ENCODE measurements at regions not wholly inside any gene's neighbourhood (a gene's known extent, or its start where the extent isn't known, plus 50 kb on each side); places are given as distances from the start of the nearest gene placed in this dataset.

GRCh38 chr10:33838731-33839130, 504.3 kb upstream of the NRP1 start:
- Histone ChIP-seq H3K9me3 (no peaks in the 10 kb centered on the region), H3K36me3 (no peaks in the 10 kb centered on the region), H3K4me3 (no peak overlapping the region), H3K27me3 (no peaks in the 10 kb centered on the region), H3K4me1 (no peaks in the 10 kb centered on the region), H3K27ac (no peak overlapping the region)
- FAIRE-seq = no peak
- no peak for DNase-seq
- ATAC-seq = no peak
- no peak for TF ChIP-seq CTCF (IDR thresholded peaks at IDR 0.05)
- 74 to 85% methylated on average over 3 of the region's 3 CpGs for WGBS, 2 donors
- intact Hi-C loops (cut with DNase I) = no loop called here

GRCh38 chr10:33837736-33838135, 503.3 kb upstream of the NRP1 start:
- Histone ChIP-seq H3K4me3 (no peak overlapping the region), H3K27ac (no peak overlapping the region), H3K36me3 (no peaks in the 10 kb centered on the region), H3K4me1 (no peaks in the 10 kb centered on the region), H3K9me3 (no peaks in the 10 kb centered on the region), H3K27me3 (no peaks in the 10 kb centered on the region)
- no peak for DNase-seq
- no peak for FAIRE-seq
- intact Hi-C loops (cut with DNase I) = no loop called here
- TF ChIP-seq CTCF (IDR thresholded peaks at IDR 0.05) = no peak
- no peak for ATAC-seq
- 73 to 79% methylated on average over 6 of the region's 6 CpGs for WGBS, 2 donors

GRCh38 chr10:33835556-33835955, 501.1 kb upstream of the NRP1 start:
- no peak for TF ChIP-seq CTCF (IDR thresholded peaks at IDR 0.05)
- no peak overlapping the region for H3K4me3 ChIP-seq
- intact Hi-C loops (cut with DNase I) = no loop called here
- H3K9me3 ChIP-seq = no peaks in the 10 kb centered on the region
- no peaks in the 10 kb centered on the region for H3K36me3 ChIP-seq
- H3K27me3 ChIP-seq = no peaks in the 10 kb centered on the region
- WGBS, 2 donors = 68 to 77% methylated on average over 1 of the region's 1 CpG
- no peak for ATAC-seq
- no peak for FAIRE-seq
- DNase-seq = no peak
- no peak overlapping the region for H3K27ac ChIP-seq
- H3K4me1 ChIP-seq = no peaks in the 10 kb centered on the region

GRCh38 chr10:33833566-33833965, 499.1 kb upstream of the NRP1 start:
- intact Hi-C loops (cut with DNase I) = no loop called here
- no peak overlapping the region for H3K27ac ChIP-seq
- no peak for ATAC-seq

More at GRCh38 chr10:33833566-33833965, 499.1 kb upstream of the NRP1 start:
- no peaks in the 10 kb centered on the region for H3K9me3 ChIP-seq
- H3K4me1 ChIP-seq = no peaks in the 10 kb centered on the region
- DNase-seq (no peak), FAIRE-seq (no peak)
- H3K27me3 ChIP-seq = no peaks in the 10 kb centered on the region
- TF ChIP-seq CTCF (IDR thresholded peaks at IDR 0.05) = no peak
- 82 to 84% methylated on average over 5 of the region's 5 CpGs for WGBS, 2 donors
- H3K4me3 ChIP-seq = no peak overlapping the region
- H3K36me3 ChIP-seq = no peaks in the 10 kb centered on the region
